Left ventricle myocardium inferior (tissue), 1 donor: ENCODE measurements at regions not wholly inside any gene's neighbourhood (a gene's known extent, or its start where the extent isn't known, plus 50 kb on each side); places are given as distances from the start of the nearest gene placed in this dataset.

Experiments used
- DNase-seq: peaks from one replicate; pipeline ENCODE4 v3.0.0-alpha.2; 2020
- H3K27ac ChIP-seq: fragments of 200-600 bp; replicated peaks from 2 replicates; pipeline ENCODE4 v1.8.0; 2021
- H3K27me3 ChIP-seq: fragments of 200-600 bp; 2 replicates; pipeline ENCODE4 v1.8.0; 2021; ENCODE audit warnings: low read depth
- H3K36me3 ChIP-seq: fragments of 200-600 bp; 2 replicates; pipeline ENCODE4 v1.8.0; 2021
- H3K4me1 ChIP-seq: fragments of 200-600 bp; 2 replicates; pipeline ENCODE4 v1.8.0; 2021
- H3K4me3 ChIP-seq: fragments of 200-600 bp; 2 replicates; pipeline ENCODE4 v1.8.0; 2021; ENCODE audit warnings: mild to moderate bottlenecking, moderate library complexity
- H3K9me3 ChIP-seq: fragments of 200-600 bp; replicated peaks from 2 replicates; pipeline ENCODE4 v1.8.0; 2021
- intact Hi-C: fragments of 100-400 bp; cut with micrococcal nuclease; formaldehyde crosslinking; loops from one replicate; pipeline ENCODE4 v1.11.0; 2022
- TF ChIP-seq, protein P1 (sequence below): fragments of 200-600 bp; IDR thresholded peaks from 2 replicates; pipeline ENCODE4 v1.8.0; 2021; ENCODE audit warnings: antibody characterized with exemption, mild to moderate bottlenecking, borderline replicate concordance
- donor health status: DM: no; HTN: yes; CAD: no; lungs with severe emphysema.

DNA sequence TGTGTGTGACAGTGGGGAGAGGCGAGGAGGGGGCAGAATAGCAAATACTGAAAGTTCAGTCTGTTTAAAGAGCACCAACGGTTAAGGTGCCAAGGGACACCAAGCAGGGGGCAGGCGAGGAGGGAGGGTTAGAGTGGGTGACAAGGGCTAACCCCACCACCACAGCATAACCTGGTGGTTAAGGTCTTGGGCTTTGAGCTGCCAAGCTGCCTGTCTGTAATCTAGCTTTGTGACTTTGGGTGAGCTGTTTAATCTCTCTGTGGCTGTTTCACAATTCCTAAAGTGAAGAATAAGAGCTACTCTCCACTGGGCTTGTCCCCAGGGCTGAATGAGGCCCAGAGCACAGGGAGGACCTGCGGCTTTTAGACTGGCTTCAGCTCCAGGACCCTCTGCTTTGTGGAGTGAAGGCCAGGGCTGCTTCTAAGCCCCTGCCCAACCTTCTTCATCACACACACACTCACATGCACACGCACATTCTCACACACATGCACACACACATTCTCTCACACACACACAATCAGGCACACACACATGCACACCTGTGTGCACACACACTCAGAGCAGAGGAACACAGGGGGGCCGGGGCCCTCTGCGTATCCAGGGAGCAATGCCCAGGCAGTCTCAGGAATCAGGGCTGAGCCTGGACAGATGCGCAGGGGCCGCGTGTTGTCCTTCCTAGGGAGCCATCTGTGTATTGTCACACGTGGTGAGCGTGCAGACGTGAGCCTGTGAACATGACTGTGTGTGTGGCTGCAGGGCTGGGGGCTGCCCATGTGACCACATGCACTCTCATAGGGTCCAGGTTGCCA, 101.6 kb upstream of the TARDBP start:
- DNase-seq, result no peak
- intact Hi-C loops, result no loop called here
- H3K4me3 ChIP-seq, result no peak overlapping the region
- H3K9me3 ChIP-seq, result no peaks in the 10 kb centered on the region
- H3K27me3 ChIP-seq, result peaks cover 54% of the 10 kb centered on the region
- H3K4me1 ChIP-seq, result no peaks in the 10 kb centered on the region
- no peaks in the 10 kb centered on the region for H3K36me3 ChIP-seq
- H3K27ac ChIP-seq, result no peak overlapping the region
- TF ChIP-seq, protein P1, sequence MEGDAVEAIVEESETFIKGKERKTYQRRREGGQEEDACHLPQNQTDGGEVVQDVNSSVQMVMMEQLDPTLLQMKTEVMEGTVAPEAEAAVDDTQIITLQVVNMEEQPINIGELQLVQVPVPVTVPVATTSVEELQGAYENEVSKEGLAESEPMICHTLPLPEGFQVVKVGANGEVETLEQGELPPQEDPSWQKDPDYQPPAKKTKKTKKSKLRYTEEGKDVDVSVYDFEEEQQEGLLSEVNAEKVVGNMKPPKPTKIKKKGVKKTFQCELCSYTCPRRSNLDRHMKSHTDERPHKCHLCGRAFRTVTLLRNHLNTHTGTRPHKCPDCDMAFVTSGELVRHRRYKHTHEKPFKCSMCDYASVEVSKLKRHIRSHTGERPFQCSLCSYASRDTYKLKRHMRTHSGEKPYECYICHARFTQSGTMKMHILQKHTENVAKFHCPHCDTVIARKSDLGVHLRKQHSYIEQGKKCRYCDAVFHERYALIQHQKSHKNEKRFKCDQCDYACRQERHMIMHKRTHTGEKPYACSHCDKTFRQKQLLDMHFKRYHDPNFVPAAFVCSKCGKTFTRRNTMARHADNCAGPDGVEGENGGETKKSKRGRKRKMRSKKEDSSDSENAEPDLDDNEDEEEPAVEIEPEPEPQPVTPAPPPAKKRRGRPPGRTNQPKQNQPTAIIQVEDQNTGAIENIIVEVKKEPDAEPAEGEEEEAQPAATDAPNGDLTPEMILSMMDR, result no peak

DNA sequence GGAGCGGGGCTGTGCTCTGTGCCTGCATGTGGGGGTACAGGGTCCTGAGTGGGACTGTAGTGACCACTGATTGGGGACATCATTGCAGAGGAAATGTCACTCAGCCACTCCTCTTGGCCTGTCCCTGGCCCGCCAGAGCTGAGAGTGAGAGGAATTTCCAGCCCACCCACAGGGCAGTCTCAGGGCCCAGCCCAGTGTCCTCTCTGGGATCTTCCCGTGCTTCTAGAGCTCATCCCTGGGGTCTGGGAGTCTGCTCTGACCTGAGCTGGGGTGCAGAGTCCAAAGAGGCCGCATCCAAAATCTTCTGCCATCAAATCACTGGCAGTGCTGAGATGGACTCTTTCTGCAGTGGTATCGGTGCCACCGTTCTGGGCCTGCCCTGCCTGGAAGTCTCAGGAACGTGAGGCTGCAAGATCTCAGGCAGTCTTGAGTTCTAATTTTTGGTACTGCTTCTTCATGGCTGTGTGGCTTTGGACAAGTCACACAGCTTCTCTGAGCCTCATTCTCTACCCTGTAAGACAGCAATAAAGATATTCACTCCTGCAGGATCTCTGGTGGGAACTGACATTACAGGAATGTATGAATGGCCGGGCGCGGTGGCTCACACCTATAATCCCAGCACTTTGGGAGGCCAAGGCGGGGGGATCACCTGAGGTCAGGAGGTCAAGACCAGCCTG, 100.8 kb upstream of the TARDBP start:
- Histone ChIP-seq H3K9me3 (no peaks in the 10 kb centered on the region), H3K4me3 (no peak overlapping the region), H3K4me1 (no peaks in the 10 kb centered on the region), H3K27me3 (peaks cover 48% of the 10 kb centered on the region), H3K36me3 (no peaks in the 10 kb centered on the region), H3K27ac (no peak overlapping the region)
- TF ChIP-seq, protein P1, result no peak
- intact Hi-C loops, result no loop called here
- no peak for DNase-seq

DNA sequence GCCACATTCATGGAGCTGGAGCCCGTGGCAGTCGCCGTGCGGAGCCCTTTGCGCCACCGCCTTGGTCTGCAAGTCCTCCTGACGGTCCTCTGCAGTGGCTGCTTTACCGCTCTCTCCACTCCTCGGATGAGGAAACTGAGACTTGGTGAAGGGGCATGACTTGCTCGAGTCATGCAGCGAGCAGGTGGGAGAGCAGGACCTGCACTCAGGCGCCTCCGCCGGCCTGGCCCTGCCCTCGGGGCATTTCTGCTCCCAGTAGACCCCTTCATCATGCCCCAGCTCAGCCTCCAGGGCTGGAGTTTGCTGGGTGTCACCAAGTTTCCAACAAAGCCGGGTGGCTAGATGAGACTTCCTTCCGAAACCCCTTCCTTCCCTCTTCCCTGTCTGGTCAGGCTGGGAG, 100.0 kb upstream of the TARDBP start:
- intact Hi-C loops, result no loop called here
- H3K27ac ChIP-seq, result no peak overlapping the region
- H3K4me1 ChIP-seq, result no peaks in the 10 kb centered on the region
- H3K9me3 ChIP-seq, result no peaks in the 10 kb centered on the region
- TF ChIP-seq, protein P1, result no peak
- DNase-seq, result no peak
- H3K36me3 ChIP-seq, result no peaks in the 10 kb centered on the region
- H3K27me3 ChIP-seq, result peaks cover 44% of the 10 kb centered on the region
- H3K4me3 ChIP-seq, result no peak overlapping the region

DNA sequence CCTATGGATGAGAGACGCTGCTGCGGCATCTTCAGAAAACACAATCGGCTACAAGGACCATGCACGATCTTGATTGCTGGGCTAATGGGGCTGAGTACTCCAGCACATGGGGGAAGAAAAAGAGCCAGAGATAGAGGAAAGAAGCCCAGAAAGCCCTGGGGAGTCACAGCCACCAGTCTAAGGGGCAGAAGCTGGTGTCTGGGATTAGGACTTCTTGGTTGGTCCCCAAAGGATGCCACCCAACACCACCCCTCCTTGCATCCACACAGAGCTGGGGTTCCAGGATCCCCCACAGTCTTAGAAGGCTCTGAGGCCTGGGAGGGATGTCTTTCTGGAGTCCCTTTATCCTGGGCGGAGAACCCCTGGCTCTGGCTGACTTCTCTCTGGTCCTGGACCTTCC, 98.4 kb upstream of the TARDBP start:
- no peaks in the 10 kb centered on the region for H3K36me3 ChIP-seq
- intact Hi-C loops, result no loop called here
- TF ChIP-seq, protein P1, result no peak
- H3K4me3 ChIP-seq, result no peak overlapping the region
- DNase-seq, result no peak
- no peaks in the 10 kb centered on the region for H3K4me1 ChIP-seq
- peaks cover 39% of the 10 kb centered on the region for H3K27me3 ChIP-seq
- H3K9me3 ChIP-seq, result no peaks in the 10 kb centered on the region
- no peak overlapping the region for H3K27ac ChIP-seq

DNA sequence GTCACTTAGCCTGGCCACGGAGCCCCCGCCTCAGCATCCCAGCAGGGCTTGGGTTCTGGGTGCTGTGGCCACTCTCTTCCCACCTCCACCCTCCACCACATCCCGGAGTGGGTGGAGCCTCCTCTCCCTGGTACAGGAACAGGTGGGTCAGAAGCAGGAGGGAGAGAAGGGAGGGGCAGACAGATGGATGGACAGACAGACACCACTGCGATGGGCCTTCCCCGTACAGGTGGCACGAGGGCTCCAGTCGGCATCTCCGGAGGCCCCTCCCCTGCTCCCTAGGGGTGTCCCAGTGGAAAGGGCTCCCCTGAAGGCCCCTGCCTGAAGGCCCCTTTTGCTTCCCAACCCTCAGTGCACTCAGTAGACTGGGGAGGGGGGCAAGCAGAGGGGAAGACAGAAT, 96.9 kb upstream of the TARDBP start:
- DNase-seq, result no peak

More for the DNA sequence above, 96.9 kb upstream of the TARDBP start:
- intact Hi-C loops, result no loop called here
- Histone ChIP-seq H3K9me3 (no peaks in the 10 kb centered on the region), H3K27me3 (peaks cover 41% of the 10 kb centered on the region), H3K4me1 (no peaks in the 10 kb centered on the region), H3K36me3 (no peaks in the 10 kb centered on the region), H3K4me3 (no peak overlapping the region), H3K27ac (no peak overlapping the region)
- TF ChIP-seq, protein P1, result no peak
